ENCODE measurements at regions not wholly inside any gene's neighbourhood (a gene's known extent, or its start where the extent isn't known, plus 50 kb on each side); places are given as distances from the start of the nearest gene placed in this dataset.
A peak's percentile ranks its signal among the peaks of the same experiment; 100 is the strongest.
"Not testable (repeated sequence)": the region's sequence is repeated elsewhere in the genome, so short reads cannot be mapped to it uniquely, and the experiment has no call there.

- no peak for DNase-seq (ENCODE audit: low read depth in 2 of 2)
These were observed 471.0 kb downstream of the ZPLD1 start for GRCh38 chr3:102905811-102906210.

- no peak for DNase-seq (ENCODE audit: low read depth in 2 of 2)
These were observed 472.0 kb downstream of the ZPLD1 start for GRCh38 chr3:102906818-102907217.

- DNase-seq (ENCODE audit: low read depth in 2 of 2) = no peak
These were observed 475.1 kb downstream of the ZPLD1 start for GRCh38 chr3:102909904-102910303.

- no peak for DNase-seq (ENCODE audit: low read depth in 2 of 2)
These were observed 481.7 kb downstream of the ZPLD1 start for GRCh38 chr3:102916532-102916931.

- no peak for DNase-seq (ENCODE audit: low read depth in 2 of 2)
These were observed 491.8 kb downstream of the ZPLD1 start for GRCh38 chr3:102926618-102927017.

DNA sequence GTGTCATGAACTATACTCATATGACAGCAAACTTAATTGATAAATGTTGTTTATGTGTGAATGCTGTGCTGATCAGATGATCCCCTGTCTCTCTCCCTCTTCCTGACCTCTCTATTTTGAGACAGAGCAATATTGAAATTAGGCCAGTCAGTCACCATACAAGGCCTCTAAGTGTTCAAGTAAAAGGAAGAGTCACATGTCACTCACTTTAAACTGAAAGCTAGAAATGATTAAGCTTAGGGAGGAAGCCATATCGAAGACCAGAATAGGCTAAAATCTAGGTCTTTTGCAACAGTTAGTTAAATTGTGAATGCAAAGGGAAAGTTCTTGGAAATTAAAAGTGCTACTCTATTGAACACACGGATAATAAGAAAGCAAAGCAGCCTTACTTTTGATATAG lies 498.6 kb downstream of the ZPLD1 start:
- no peak for DNase-seq (ENCODE audit: low read depth in 2 of 2)

DNA sequence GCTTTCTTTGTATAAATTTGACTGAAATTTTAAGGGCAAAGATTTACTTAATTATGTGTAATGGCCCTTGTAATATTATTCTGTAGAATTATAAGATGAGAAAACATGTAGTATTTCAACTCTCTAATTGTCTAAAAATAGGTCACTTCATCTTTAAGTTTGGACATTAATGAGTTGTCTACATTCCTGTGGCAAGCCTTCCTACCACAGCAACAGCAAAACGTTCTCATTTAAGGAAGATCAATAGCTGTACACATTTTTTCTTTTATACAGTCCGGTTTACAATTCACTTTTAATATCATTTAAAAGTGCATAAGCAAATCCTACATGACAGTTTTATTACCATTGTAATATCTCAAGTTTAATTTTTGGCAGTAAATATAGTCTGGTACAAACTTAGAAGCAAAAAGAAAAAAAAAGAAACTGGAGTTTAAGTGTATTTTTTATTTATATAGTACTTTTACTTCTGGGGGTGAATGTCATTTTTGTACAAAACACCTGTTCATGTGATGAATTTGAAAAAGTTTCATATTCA lies 501.8 kb downstream of the ZPLD1 start:
- no peak for DNase-seq (ENCODE audit: low read depth in 2 of 2)

DNA sequence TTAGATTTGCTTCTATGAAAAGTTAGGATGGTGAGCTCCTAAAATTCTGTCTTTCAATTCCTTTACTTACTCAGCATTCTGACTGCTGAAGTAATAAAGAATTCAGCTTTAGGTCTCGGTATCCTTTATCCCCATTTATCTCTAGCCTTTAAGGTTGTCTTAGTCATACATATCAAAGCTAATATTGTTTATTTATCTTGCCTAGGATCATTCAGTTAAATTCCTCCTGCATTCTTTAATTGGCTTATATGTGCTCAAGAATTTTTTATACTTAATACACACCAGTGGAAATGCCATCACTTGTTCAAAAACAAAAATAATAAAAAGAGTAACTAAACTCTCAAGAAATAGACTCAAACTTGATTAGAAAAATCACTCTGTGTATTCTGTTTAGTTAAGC lies 507.0 kb downstream of the ZPLD1 start:
- no peak for DNase-seq (ENCODE audit: low read depth in 2 of 2)

DNA sequence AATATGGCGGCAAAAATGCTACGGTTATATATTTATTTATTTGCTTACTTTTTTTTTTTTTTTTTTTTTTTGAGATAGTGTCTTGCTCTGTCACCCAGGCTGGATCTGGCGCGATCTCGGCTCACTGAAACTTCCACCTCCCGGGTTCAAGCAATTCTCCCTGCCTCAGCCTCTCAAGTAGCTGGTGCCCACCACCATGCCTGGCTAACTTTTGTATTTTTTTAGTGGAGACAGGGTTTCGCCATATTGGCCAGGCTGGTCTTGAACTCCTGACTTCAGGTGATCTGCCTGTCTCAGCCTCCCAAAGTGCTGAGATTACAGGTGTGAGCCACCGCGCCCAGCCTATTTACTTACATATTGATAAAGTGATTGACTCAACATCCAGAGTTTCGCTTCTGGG lies 511.6 kb downstream of the ZPLD1 start:
- not testable (repeated sequence) for DNase-seq (ENCODE audit: low read depth in 2 of 2)

DNA sequence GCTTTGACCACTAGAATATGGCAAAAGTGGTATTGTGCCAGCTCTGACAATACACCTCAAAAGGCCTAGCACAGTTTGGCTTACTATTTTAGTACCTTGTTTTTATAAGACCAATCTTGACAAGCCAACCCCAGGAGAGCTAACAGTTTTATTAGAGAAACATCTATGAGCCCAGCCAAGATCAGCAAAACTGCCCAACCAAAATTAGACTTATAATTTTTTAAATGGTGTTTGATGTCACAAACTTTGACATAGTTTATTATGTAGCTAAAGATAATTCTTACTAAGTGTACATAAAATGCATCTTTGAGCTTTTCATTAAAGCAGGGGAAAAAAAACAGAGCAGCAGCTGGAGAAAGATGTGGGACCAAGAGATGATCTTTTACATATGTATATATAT lies 537.5 kb downstream of the ZPLD1 start:
- no peak for DNase-seq (ENCODE audit: low read depth in 2 of 2)

GRCh38 chr3:102974333-102974732 lies 539.5 kb downstream of the ZPLD1 start:
- DNase-seq (ENCODE audit: low read depth in 2 of 2) = no peak

DNA sequence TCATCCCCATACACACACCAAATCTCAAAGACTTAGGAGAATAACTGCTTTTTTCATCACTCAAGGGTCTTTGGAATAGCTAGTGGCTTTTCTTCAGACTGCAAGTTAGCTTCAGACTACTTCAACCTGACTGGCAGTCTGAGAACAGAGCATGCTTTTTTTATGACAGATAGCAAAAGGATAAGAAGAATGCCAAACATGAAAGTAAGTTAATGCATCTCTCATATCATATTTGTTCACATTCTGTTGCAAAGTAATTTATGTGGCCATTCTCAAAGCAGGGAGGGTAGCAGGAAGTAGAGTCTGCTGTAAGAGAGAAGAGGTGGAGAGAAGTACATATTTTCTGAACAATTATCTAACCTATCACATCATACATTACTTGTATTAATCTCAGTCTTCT lies 544.4 kb downstream of the ZPLD1 start:
- DNase-seq (ENCODE audit: low read depth in 2 of 2) = no peak

GRCh38 chr3:102979682-102980354 lies 545.0 kb downstream of the ZPLD1 start:
- DNase-seq (ENCODE audit: low read depth in 2 of 2) = peak; percentile 68 to 72

DNA sequence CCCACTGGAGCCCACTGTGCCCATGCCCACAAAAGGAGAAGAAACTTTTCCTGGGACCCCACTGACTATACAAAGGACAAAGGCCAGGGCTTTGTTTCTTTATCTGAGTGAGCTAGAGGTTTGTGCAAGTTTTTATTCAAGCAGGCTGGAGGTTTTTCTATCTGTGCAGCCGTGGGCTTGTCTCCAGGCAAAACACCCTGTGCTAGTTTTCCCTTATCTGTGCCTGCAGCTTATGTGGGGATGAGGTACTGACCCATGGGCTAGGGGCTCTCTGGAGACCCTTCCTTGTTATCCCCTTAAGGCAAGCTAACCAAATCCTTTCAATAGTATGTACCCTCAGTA lies 545.5 kb downstream of the ZPLD1 start:
- DNase-seq (ENCODE audit: low read depth in 2 of 2) = no peak

DNA sequence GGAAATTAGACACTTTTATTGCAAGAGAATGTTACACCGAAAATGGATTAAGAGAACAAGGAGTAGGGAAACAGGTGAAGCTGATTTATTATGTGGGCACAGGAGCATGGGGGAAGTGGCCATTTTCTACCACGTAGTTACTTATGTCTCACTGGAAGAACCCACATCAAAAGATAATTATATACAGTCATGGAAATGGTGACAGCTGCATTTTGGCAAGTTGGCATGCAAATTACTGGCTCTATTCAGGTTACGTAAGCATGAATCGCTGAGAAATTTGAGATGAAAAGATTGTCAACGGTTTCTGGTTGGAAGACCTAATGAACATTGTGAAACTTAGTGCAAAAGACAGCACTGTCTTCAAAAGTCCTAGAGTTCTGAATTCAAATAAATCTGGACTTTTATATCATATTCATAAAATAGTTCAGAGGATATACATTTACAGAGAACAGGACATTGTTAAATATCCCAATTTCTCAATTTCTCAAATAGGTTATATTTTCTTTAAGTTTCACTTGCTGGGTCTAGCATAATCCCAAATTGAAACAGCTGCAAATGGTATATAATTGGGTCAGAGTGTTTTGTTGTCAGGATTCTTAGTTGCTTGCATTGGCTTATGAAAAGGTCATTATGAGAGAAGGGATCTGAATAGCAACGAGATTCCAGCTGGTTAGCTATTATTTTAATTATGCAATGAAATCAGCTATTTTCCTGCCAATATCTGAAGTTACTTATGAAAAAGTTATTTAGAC lies 567.8 kb downstream of the ZPLD1 start:
- no peak for DNase-seq (ENCODE audit: low read depth in 2 of 2)

- no peak for DNase-seq (ENCODE audit: low read depth in 2 of 2)
These were observed 571.8 kb downstream of the ZPLD1 start for GRCh38 chr3:103006526-103007183.

DNA sequence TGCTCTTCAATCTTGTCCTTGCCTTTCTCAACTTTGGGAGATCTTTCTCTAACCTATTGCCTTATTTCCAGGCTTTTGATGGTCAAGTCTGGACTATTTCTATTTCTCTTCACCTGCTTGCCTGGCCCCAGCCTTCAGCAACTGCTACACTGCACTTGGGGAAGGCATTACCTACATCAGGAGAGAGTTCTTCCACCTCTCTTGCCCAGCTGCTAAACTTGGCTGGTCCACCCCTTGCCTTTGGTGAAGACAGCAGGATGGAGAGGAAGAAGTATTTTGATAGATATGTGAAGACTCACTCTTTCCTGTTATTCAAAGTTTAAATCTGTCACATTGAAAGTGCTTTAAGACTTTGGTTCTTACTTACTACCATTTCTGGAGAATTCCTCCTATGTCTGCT lies 574.8 kb downstream of the ZPLD1 start:
- DNase-seq (ENCODE audit: low read depth in 2 of 2) = no peak

- DNase-seq (ENCODE audit: low read depth in 2 of 2) = no peak
These were observed 591.1 kb downstream of the ZPLD1 start for GRCh38 chr3:103025880-103026279.

GRCh38 chr3:103033841-103034240 lies 599.0 kb downstream of the ZPLD1 start:
- no peak for DNase-seq (ENCODE audit: low read depth in 2 of 2)

DNA sequence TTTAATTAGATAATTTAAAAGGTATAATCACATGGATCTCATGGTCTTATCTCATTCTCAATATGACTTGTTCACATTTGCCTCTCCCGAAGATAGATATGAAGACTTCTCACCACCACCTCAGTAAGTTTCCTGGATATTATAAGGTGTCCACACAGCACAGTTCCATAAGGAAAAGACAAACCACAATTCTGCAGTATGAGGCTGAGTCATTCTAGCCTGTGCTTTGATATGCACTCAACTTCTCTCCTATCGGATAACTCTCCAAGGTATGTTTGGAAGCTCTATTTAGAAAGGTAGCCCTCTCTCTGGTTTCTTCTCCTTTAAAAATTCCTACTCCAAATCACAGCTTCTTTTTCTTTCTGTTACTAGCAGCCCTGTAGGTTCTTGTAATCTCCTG lies 612.8 kb downstream of the ZPLD1 start:
- DNase-seq (ENCODE audit: low read depth in 2 of 2) = no peak

GRCh38 chr3:103048068-103048722 lies 613.4 kb downstream of the ZPLD1 start:
- DNase-seq (ENCODE audit: low read depth in 2 of 2) = peak in 1 of 2 experiments; percentile 16

DNA sequence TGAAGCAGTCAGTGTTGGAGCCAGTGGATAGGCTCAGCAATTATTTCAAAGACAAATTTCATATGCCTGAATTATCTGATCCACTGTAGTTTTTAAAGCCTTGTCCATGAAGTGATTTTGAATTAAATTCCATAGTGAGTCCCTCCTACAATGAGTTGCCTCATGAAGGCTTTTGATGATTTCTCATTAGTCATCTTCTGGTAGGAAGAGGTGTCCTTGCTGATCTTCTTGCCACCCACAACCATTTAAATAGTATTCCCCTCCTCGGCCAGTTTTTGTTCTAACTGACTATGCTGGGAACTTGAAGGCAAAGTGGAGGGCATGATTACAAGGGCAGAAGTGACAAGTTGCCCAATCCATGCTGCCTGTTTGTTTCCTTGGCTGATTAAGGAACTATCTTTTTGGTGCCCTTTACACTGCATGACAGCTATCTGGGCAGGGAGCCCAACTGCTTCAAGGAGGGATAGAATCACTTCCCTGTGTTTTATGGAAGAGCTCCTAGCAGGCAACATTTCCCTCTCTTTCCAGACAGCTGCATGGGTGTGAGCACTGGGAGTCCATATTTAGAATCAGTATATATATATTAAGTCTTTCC lies 617.5 kb downstream of the ZPLD1 start:
- no peak for DNase-seq (ENCODE audit: low read depth in 2 of 2)
